ENCODE measurements at regions not wholly inside any gene's neighbourhood (a gene's known extent, or its start where the extent isn't known, plus 50 kb on each side); places are given as distances from the start of the nearest gene placed in this dataset.

DNA sequence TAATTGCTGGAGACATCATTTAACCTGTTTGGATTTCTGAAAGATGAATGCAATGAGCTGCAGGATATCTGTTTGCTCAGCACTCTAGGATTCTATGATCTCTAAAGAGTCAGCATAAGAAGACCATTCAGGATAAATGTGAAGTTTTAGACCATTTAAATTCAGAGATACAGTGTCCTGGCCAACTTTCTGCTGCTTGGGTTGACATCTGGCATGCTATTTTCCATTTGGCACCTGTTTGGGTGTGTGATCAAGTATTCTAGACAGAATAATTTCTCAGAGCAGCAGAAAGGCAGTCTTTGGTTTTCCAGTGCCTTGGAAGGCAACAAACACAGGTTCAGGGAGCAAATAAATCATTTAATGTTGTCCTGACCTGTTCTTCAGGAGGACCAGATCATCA lies 144.8 kb upstream of the NDUFV2 start:
- Histone ChIP-seq H3K9ac (ENCODE audit: low read length) (no peak overlapping the region), H2BK120ac (ENCODE audit: low read depth, low read length) (no peak overlapping the region), H2BK12ac (ENCODE audit: low read length in 2 of 2) (no peak overlapping the region)

DNA sequence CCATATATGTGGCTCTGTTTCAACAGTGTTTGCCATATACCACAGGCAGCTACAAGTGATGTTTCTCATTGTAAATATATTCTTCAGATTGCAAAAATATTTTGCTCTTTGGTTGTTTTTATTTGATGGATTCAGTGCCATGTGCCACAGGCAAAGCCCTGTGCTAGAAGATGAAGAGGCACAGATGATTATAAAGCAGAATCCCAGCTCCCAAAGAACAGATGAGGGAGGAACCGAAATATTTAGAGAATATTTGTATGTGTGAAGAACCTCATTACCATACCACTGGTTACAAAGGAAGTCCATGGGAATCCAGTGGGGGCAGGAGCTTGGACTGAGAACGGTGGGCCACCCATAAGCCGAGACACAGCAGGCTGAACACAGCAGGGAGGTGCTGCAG lies 143.8 kb upstream of the NDUFV2 start:
- 86% methylated on average over 3 of the region's 3 CpGs for WGBS
- H3K4me3 ChIP-seq (ENCODE audit: insufficient read depth in 1 of 2, low read depth in 1 of 2, low read length in 2 of 2) = no peak overlapping the region
- no peak overlapping the region for H2AFZ ChIP-seq (ENCODE audit: low read depth, low read length)
- no peak overlapping the region for H2BK12ac ChIP-seq (ENCODE audit: low read length in 2 of 2)
- H3K27ac ChIP-seq (ENCODE audit: low read length, poor library complexity, severe bottlenecking) = no peak overlapping the region
- no peaks in the 10 kb centered on the region for H3K79me1 ChIP-seq (replicated peaks; ENCODE audit: low read length, poor library complexity, severe bottlenecking)
- no peaks in the 10 kb centered on the region for H3K36me3 ChIP-seq (ENCODE audit: control insufficient read depth in 1 of 2, insufficient read depth in 2 of 2, low read depth in 1 of 2, low read length in 2 of 2)
- no peak overlapping the region for H3K18ac ChIP-seq (ENCODE audit: low read depth in 1 of 2, low read length in 2 of 2)
- H2BK15ac ChIP-seq (ENCODE audit: low read depth, poor library complexity, severe bottlenecking) = no peak overlapping the region
- no peak overlapping the region for H3K14ac ChIP-seq (ENCODE audit: low read length in 2 of 2)
- no peak overlapping the region for H4K91ac ChIP-seq (ENCODE audit: low read length)
- H2BK5ac ChIP-seq (ENCODE audit: low read depth, low read length, poor library complexity, severe bottlenecking) = no peak overlapping the region
- no peak overlapping the region for H3K23ac ChIP-seq (ENCODE audit: low read length in 2 of 2)
- H3K4me2 ChIP-seq (ENCODE audit: low read length, poor library complexity, severe bottlenecking) = no peak overlapping the region
- H2BK120ac ChIP-seq (ENCODE audit: low read depth, low read length) = no peak overlapping the region
- no peaks in the 10 kb centered on the region for H3K27me3 ChIP-seq (ENCODE audit: control insufficient read depth in 1 of 2, insufficient read depth in 1 of 2, low read length in 2 of 2)
- H2AK5ac ChIP-seq (ENCODE audit: low read length, severe bottlenecking) = peak overlapping the region; percentile 68
- H4K8ac ChIP-seq (ENCODE audit: low read length) = no peak overlapping the region
- H3K4me1 ChIP-seq (ENCODE audit: control insufficient read depth, insufficient read depth, low read depth, low read length) = peaks cover 14% of the 10 kb centered on the region
- H3K9ac ChIP-seq (ENCODE audit: low read length) = no peak overlapping the region
- peaks cover 7% of the 10 kb centered on the region for H3K9me3 ChIP-seq (ENCODE audit: control insufficient read depth, low read length)
- no peak overlapping the region for H3K4ac ChIP-seq (ENCODE audit: low read depth in 1 of 2, low read length in 2 of 2)
- DNase-seq = no peak

More for the DNA sequence above, 144.8 kb upstream of the NDUFV2 start:
- no peak overlapping the region for H4K8ac ChIP-seq (ENCODE audit: low read length)
- H2BK15ac ChIP-seq (ENCODE audit: low read depth, poor library complexity, severe bottlenecking) = no peak overlapping the region
- H3K18ac ChIP-seq (ENCODE audit: low read depth in 1 of 2, low read length in 2 of 2) = no peak overlapping the region
- no peak overlapping the region for H4K91ac ChIP-seq (ENCODE audit: low read length)
- peaks cover 10% of the 10 kb centered on the region for H3K4me1 ChIP-seq (ENCODE audit: control insufficient read depth, insufficient read depth, low read depth, low read length)
- no peak for DNase-seq
- H3K23ac ChIP-seq (ENCODE audit: low read length in 2 of 2) = no peak overlapping the region
- no peak overlapping the region for H3K14ac ChIP-seq (ENCODE audit: low read length in 2 of 2)
- H3K9me3 ChIP-seq (ENCODE audit: control insufficient read depth, low read length) = peaks cover 11% of the 10 kb centered on the region
- no peaks in the 10 kb centered on the region for H3K27me3 ChIP-seq (ENCODE audit: control insufficient read depth in 1 of 2, insufficient read depth in 1 of 2, low read length in 2 of 2)
- H3K27ac ChIP-seq (ENCODE audit: low read length, poor library complexity, severe bottlenecking) = no peak overlapping the region
- H2AFZ ChIP-seq (ENCODE audit: low read depth, low read length) = no peak overlapping the region
- no peaks in the 10 kb centered on the region for H3K36me3 ChIP-seq (ENCODE audit: control insufficient read depth in 1 of 2, insufficient read depth in 2 of 2, low read depth in 1 of 2, low read length in 2 of 2)
- no peaks in the 10 kb centered on the region for H3K79me1 ChIP-seq (replicated peaks; ENCODE audit: low read length, poor library complexity, severe bottlenecking)
- no peak overlapping the region for H3K4me3 ChIP-seq (ENCODE audit: insufficient read depth in 1 of 2, low read depth in 1 of 2, low read length in 2 of 2)
- H3K4me2 ChIP-seq (ENCODE audit: low read length, poor library complexity, severe bottlenecking) = no peak overlapping the region
- no peak overlapping the region for H3K4ac ChIP-seq (ENCODE audit: low read depth in 1 of 2, low read length in 2 of 2)
- H2BK5ac ChIP-seq (ENCODE audit: low read depth, low read length, poor library complexity, severe bottlenecking) = no peak overlapping the region
- no peak overlapping the region for H2AK5ac ChIP-seq (ENCODE audit: low read length, severe bottlenecking)

DNA sequence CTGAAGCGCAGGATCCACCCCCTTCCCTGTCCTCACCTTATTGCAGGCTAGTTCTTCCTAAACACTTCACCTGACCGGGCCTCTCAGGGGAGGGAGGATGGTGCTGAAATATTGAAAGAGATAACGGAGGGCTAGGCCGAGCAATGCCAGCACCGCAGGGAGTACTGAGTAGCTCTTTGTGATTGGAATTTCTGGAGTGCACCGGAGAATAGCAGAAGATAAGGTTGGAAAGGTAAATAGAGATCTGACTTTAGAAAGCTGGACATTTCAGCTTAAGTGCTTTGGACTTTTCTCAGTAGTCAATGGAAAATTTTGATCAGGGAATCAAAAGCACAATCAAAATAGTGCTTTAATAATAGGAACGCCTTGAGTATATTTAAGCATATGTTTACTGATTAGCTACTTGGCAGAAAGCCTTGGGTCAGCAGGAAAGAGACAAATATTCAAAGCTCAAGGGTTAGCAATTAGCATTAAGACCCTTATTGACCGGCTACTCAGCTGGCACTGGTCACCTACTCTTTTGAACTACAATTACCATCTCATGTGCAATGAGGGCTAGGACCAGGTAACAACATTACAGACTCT lies 142.9 kb upstream of the NDUFV2 start:
- Histone ChIP-seq H2BK15ac (ENCODE audit: low read depth, poor library complexity, severe bottlenecking) (no peak overlapping the region), H4K91ac (ENCODE audit: low read length) (no peak overlapping the region), H3K79me1 (replicated peaks; ENCODE audit: low read length, poor library complexity, severe bottlenecking) (no peaks in the 10 kb centered on the region), H3K9ac (ENCODE audit: low read length) (no peak overlapping the region), H4K8ac (ENCODE audit: low read length) (no peak overlapping the region), H2AK5ac (ENCODE audit: low read length, severe bottlenecking) (no peak overlapping the region), H3K9me3 (ENCODE audit: control insufficient read depth, low read length) (no peaks in the 10 kb centered on the region), H3K4me3 (ENCODE audit: insufficient read depth in 1 of 2, low read depth in 1 of 2, low read length in 2 of 2) (no peak overlapping the region), H3K27ac (ENCODE audit: low read length, poor library complexity, severe bottlenecking) (no peak overlapping the region), H3K14ac (ENCODE audit: low read length in 2 of 2) (no peak overlapping the region), H2AFZ (ENCODE audit: low read depth, low read length) (no peak overlapping the region), H2BK120ac (ENCODE audit: low read depth, low read length) (no peak overlapping the region), H3K27me3 (ENCODE audit: control insufficient read depth in 1 of 2, insufficient read depth in 1 of 2, low read length in 2 of 2) (no peaks in the 10 kb centered on the region), H3K23ac (ENCODE audit: low read length in 2 of 2) (no peak overlapping the region), H3K36me3 (ENCODE audit: control insufficient read depth in 1 of 2, insufficient read depth in 2 of 2, low read depth in 1 of 2, low read length in 2 of 2) (no peaks in the 10 kb centered on the region), H2BK12ac (ENCODE audit: low read length in 2 of 2) (no peak overlapping the region), H2BK5ac (ENCODE audit: low read depth, low read length, poor library complexity, severe bottlenecking) (no peak overlapping the region), H3K4me2 (ENCODE audit: low read length, poor library complexity, severe bottlenecking) (no peak overlapping the region), H3K4me1 (ENCODE audit: control insufficient read depth, insufficient read depth, low read depth, low read length) (peaks cover 14% of the 10 kb centered on the region), H3K18ac (ENCODE audit: low read depth in 1 of 2, low read length in 2 of 2) (no peak overlapping the region), H3K4ac (ENCODE audit: low read depth in 1 of 2, low read length in 2 of 2) (no peak overlapping the region)
- 67% methylated on average over 7 of the region's 8 CpGs for WGBS
- DNase-seq = no peak

DNA sequence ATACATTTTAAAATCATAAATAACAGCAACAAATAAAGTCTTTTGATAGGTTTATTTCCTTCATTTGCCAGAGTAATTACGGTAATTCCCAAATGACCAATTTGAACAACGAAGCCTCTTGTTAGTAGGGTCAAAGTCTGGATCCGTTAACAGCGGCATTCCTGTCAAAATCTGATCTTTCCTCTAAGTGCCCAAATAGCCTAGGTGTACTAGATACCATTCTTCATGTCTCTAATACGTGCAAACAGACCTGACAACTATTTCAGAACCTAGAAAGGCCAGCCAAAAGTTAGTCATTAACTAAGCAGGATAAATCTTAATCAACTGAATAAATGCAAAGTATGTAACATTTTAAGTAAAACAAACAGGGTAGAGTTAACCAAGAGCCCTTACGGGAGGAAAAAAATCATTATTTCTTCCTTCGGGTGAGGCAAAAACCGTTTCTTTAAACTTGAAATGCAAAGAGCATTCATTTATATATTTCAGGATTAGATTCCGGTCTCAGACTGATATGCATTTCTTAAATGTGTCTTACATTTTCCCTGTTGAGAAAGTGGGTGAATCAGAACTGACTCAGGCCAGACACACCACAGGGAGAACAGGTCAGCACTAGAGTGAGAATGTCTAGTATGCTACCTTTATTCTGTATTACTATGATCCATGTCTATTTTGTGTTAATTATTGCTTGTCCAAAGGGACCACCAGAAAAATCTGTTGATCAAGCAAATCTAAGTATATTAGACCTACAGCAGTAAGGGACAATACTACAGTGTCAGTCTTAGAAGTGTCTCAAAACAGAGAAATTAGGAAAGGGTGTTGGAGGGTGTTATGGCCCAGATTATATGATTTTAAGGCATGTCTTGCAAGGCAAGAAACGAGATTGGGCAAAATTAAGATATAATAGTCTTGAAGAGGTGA lies 141.5 kb upstream of the NDUFV2 start:
- H3K4me2 ChIP-seq (ENCODE audit: low read length, poor library complexity, severe bottlenecking) = no peak overlapping the region
- H3K27me3 ChIP-seq (ENCODE audit: control insufficient read depth in 1 of 2, insufficient read depth in 1 of 2, low read length in 2 of 2) = no peaks in the 10 kb centered on the region
- H3K14ac ChIP-seq (ENCODE audit: low read length in 2 of 2) = no peak overlapping the region
- peaks cover 14% of the 10 kb centered on the region for H3K4me1 ChIP-seq (ENCODE audit: control insufficient read depth, insufficient read depth, low read depth, low read length)
- no peak overlapping the region for H3K4ac ChIP-seq (ENCODE audit: low read depth in 1 of 2, low read length in 2 of 2)
- H3K27ac ChIP-seq (ENCODE audit: low read length, poor library complexity, severe bottlenecking) = peak overlapping the region; percentile 79
- H3K36me3 ChIP-seq (ENCODE audit: control insufficient read depth in 1 of 2, insufficient read depth in 2 of 2, low read depth in 1 of 2, low read length in 2 of 2) = no peaks in the 10 kb centered on the region
- no peak overlapping the region for H2AFZ ChIP-seq (ENCODE audit: low read depth, low read length)
- no peaks in the 10 kb centered on the region for H3K9me3 ChIP-seq (ENCODE audit: control insufficient read depth, low read length)
- peak overlapping the region; percentile 10 for H2BK5ac ChIP-seq (ENCODE audit: low read depth, low read length, poor library complexity, severe bottlenecking)
- 90% methylated on average over 8 of the region's 10 CpGs for WGBS
- H3K23ac ChIP-seq (ENCODE audit: low read length in 2 of 2) = no peak overlapping the region
- H3K18ac ChIP-seq (ENCODE audit: low read depth in 1 of 2, low read length in 2 of 2) = no peak overlapping the region
- no peak overlapping the region for H2BK15ac ChIP-seq (ENCODE audit: low read depth, poor library complexity, severe bottlenecking)
- H3K4me3 ChIP-seq (ENCODE audit: insufficient read depth in 1 of 2, low read depth in 1 of 2, low read length in 2 of 2) = no peak overlapping the region
- H3K9ac ChIP-seq (ENCODE audit: low read length) = peak overlapping the region; percentile 55
- no peak overlapping the region for H4K8ac ChIP-seq (ENCODE audit: low read length)
- H2BK120ac ChIP-seq (ENCODE audit: low read depth, low read length) = no peak overlapping the region
- peak overlapping the region; percentile 45 for H2AK5ac ChIP-seq (ENCODE audit: low read length, severe bottlenecking)
- no peak overlapping the region for H4K91ac ChIP-seq (ENCODE audit: low read length)
- H3K79me1 ChIP-seq (replicated peaks; ENCODE audit: low read length, poor library complexity, severe bottlenecking) = no peaks in the 10 kb centered on the region
- DNase-seq = peak; percentile 63
- H2BK12ac ChIP-seq (ENCODE audit: low read length in 2 of 2) = no peak overlapping the region
